ENCODE measurements at regions not wholly inside any gene's neighbourhood (a gene's known extent, or its start where the extent isn't known, plus 50 kb on each side); places are given as distances from the start of the nearest gene placed in this dataset.
A peak's percentile ranks its signal among the peaks of the same experiment; 100 is the strongest.

DNA sequence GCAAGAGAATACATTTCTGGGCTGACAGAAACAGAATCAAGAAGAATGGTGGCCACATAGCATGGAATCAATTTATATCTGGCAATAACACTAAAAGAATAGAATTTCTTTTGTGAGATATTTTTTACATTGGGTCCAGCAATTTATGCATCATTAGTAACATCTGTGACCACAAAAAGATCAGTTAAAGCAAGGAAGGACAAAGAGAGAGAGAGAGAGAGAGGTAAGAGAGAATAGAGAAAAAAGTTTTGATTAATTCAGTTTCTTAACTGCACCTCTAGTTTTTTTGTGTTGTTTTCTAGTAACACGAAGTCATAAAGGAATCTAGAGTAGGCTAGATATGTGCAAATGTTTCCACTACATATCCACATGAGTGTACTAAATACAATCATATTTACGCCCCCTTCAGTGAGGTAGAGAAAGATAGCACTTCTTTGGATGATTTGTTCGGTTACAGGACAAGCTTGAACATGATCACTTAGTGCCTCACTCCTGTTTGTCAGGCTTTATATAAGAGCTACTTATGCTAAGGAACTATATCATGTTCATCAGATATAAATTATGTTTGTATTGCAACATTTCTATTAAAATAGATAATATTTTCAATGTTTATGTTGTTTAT, 247.4 kb upstream of the COL3A1 start:
- ChIA-PET CTCF (no interaction called here), POLR2A (no interaction called here)
- Histone ChIP-seq H2AFZ (ENCODE audit: low read depth) (peak overlapping the region; percentile 4; the same call in 1 of the 2 replicates), H3K27me3 (ENCODE audit: insufficient read depth) (no peaks in the 10 kb centered on the region), H3F3A (replicated peaks; ENCODE audit: insufficient read depth) (no peaks in the 10 kb centered on the region), H3K9ac (no peak overlapping the region), H3K4me1 (ENCODE audit: control insufficient read depth in 1 of 2, insufficient read depth in 2 of 2, low read depth in 1 of 2, low read length in 1 of 2) (peaks cover 0 to 8% of the 10 kb centered on the region in 2 experiments; a peak in 3 of 4 replicates), H3K9me3 (no peaks in the 10 kb centered on the region), H3K79me2 (ENCODE audit: insufficient read depth) (no peaks in the 10 kb centered on the region), H3K27ac (ENCODE audit: low read depth in 2 of 2, low read length in 1 of 2) (no peak overlapping the region; a peak in 1 of 4 replicates), H3K9me2 (no peaks in the 10 kb centered on the region), H4K20me1 (ENCODE audit: insufficient read depth) (no peaks in the 10 kb centered on the region), H3K36me3 (replicated peaks in 1 of 2; ENCODE audit: control insufficient read depth in 1 of 2, insufficient read depth in 2 of 2, low read length in 1 of 2) (no peaks in the 10 kb centered on the region), H3K4me2 (no peak overlapping the region), H3K4me3 (ENCODE audit: low read depth in 2 of 2, low read length in 1 of 2) (no peak overlapping the region)
- WGBS (ENCODE audit: low lambda C conversion rate), result 86% methylated on average over 3 of the region's 3 CpGs
- no peak for DNase-seq
- TF ChIP-seq FOSL2 (IDR thresholded peaks at IDR 0.05; ENCODE audit: borderline replicate concordance, low read depth) (no peak), FOXJ3 (CRISPR knock-in tag; IDR thresholded peaks at IDR 0.05) (no peak), JUND (IDR thresholded peaks at IDR 0.05) (no peak), MXI1 (IDR thresholded peaks at IDR 0.05; ENCODE audit: low read depth, low read length) (no peak), GABPA (IDR thresholded peaks at IDR 0.05; ENCODE audit: low read depth) (no peak), EZH2phosphoT487 (IDR thresholded peaks at IDR 0.05; ENCODE audit: borderline replicate concordance, low read depth) (no peak), TAF1 (IDR thresholded peaks at IDR 0.05; ENCODE audit: borderline replicate concordance, low read depth, low read length) (no peak), FOXM1 (IDR thresholded peaks at IDR 0.05; ENCODE audit: low read depth) (no peak)
- TF ChIP-seq, protein P1, sequence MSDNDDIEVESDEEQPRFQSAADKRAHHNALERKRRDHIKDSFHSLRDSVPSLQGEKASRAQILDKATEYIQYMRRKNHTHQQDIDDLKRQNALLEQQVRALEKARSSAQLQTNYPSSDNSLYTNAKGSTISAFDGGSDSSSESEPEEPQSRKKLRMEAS (IDR thresholded peaks at IDR 0.05; ENCODE audit: low read depth), result no peak
- TF ChIP-seq, protein P2, sequence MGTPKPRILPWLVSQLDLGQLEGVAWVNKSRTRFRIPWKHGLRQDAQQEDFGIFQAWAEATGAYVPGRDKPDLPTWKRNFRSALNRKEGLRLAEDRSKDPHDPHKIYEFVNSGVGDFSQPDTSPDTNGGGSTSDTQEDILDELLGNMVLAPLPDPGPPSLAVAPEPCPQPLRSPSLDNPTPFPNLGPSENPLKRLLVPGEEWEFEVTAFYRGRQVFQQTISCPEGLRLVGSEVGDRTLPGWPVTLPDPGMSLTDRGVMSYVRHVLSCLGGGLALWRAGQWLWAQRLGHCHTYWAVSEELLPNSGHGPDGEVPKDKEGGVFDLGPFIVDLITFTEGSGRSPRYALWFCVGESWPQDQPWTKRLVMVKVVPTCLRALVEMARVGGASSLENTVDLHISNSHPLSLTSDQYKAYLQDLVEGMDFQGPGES (IDR thresholded peaks at IDR 0.05; ENCODE audit: low read depth, low read length), result no peak

DNA sequence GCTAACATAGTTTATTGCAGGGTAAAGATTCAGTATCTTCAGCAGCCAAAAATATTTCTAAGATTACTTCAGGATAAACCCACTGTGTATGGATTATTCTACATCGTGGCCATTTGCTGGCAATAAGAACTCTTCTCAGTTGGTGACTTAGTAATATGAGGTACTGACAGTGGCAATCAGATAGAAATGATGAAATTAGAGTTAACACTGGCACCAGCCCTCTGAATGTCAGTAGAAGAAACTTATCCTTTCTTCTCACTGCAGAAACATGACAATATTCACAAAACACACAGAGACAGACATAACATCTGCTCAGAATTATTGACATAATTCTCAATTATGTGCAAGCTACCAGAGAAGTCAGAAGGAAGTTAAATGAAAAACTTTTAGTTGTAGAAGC, 246.3 kb upstream of the COL3A1 start:
- no peaks in the 10 kb centered on the region for H3K36me3 ChIP-seq (replicated peaks in 1 of 2; ENCODE audit: control insufficient read depth in 1 of 2, insufficient read depth in 2 of 2, low read length in 1 of 2)
- no peaks in the 10 kb centered on the region for H3F3A ChIP-seq (replicated peaks; ENCODE audit: insufficient read depth)
- no peak overlapping the region for H3K4me2 ChIP-seq
- H2AFZ ChIP-seq (ENCODE audit: low read depth), result peak overlapping the region; percentile 63
- no peaks in the 10 kb centered on the region for H3K27me3 ChIP-seq (ENCODE audit: insufficient read depth)
- no peaks in the 10 kb centered on the region for H3K9me3 ChIP-seq
- H3K27ac ChIP-seq (ENCODE audit: low read depth in 2 of 2, low read length in 1 of 2), result peak overlapping the region in 1 of 2 experiments; percentile 34; a peak in 1 of 4 replicates
- ChIA-PET CTCF (no interaction called here), POLR2A (no interaction called here)
- peaks cover 0 to 8% of the 10 kb centered on the region in 2 experiments; a peak in 3 of 4 replicates for H3K4me1 ChIP-seq (ENCODE audit: control insufficient read depth in 1 of 2, insufficient read depth in 2 of 2, low read depth in 1 of 2, low read length in 1 of 2)
- H3K9me2 ChIP-seq, result no peaks in the 10 kb centered on the region
- no peak overlapping the region for H3K4me3 ChIP-seq (ENCODE audit: low read depth in 2 of 2, low read length in 1 of 2)
- WGBS (ENCODE audit: low lambda C conversion rate), result 10% methylated on average over 1 of the region's 1 CpG
- TF ChIP-seq MXI1 (IDR thresholded peaks at IDR 0.05; ENCODE audit: low read depth, low read length), result no peak
- TF ChIP-seq, protein P3, sequence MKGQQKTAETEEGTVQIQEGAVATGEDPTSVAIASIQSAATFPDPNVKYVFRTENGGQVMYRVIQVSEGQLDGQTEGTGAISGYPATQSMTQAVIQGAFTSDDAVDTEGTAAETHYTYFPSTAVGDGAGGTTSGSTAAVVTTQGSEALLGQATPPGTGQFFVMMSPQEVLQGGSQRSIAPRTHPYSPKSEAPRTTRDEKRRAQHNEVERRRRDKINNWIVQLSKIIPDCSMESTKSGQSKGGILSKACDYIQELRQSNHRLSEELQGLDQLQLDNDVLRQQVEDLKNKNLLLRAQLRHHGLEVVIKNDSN (IDR thresholded peaks at IDR 0.05; ENCODE audit: borderline replicate concordance, low read depth), result no peak
- no peak for TF ChIP-seq RFX5 (IDR thresholded peaks at IDR 0.05; ENCODE audit: low read length)
- no peak for TF ChIP-seq FOXM1 (IDR thresholded peaks at IDR 0.05; ENCODE audit: low read depth)
- TF ChIP-seq, protein P4, sequence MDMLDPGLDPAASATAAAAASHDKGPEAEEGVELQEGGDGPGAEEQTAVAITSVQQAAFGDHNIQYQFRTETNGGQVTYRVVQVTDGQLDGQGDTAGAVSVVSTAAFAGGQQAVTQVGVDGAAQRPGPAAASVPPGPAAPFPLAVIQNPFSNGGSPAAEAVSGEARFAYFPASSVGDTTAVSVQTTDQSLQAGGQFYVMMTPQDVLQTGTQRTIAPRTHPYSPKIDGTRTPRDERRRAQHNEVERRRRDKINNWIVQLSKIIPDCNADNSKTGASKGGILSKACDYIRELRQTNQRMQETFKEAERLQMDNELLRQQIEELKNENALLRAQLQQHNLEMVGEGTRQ (IDR thresholded peaks at IDR 0.05; ENCODE audit: borderline replicate concordance, low read depth, low read length), result no peak
- TF ChIP-seq GATA2 (CRISPR knock-in tag; IDR thresholded peaks at IDR 0.05), result no peak
- TF ChIP-seq, protein P1 (IDR thresholded peaks at IDR 0.05; ENCODE audit: low read depth), result no peak
- TF ChIP-seq RAD21 (IDR thresholded peaks at IDR 0.05; ENCODE audit: low read length), result no peak
- TF ChIP-seq MEF2A (IDR thresholded peaks at IDR 0.05; ENCODE audit: borderline replicate concordance, low read depth), result no peak
- no peak for TF ChIP-seq FOXJ3 (CRISPR knock-in tag; IDR thresholded peaks at IDR 0.05)
- TF ChIP-seq ELF1 (IDR thresholded peaks at IDR 0.05), result no peak
- TF ChIP-seq TAF1 (IDR thresholded peaks at IDR 0.05; ENCODE audit: borderline replicate concordance, low read depth, low read length), result no peak
- no peak for TF ChIP-seq JUND (IDR thresholded peaks at IDR 0.05)
- TF ChIP-seq, protein P5, sequence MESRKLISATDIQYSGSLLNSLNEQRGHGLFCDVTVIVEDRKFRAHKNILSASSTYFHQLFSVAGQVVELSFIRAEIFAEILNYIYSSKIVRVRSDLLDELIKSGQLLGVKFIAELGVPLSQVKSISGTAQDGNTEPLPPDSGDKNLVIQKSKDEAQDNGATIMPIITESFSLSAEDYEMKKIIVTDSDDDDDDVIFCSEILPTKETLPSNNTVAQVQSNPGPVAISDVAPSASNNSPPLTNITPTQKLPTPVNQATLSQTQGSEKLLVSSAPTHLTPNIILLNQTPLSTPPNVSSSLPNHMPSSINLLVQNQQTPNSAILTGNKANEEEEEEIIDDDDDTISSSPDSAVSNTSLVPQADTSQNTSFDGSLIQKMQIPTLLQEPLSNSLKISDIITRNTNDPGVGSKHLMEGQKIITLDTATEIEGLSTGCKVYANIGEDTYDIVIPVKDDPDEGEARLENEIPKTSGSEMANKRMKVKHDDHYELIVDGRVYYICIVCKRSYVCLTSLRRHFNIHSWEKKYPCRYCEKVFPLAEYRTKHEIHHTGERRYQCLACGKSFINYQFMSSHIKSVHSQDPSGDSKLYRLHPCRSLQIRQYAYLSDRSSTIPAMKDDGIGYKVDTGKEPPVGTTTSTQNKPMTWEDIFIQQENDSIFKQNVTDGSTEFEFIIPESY (IDR thresholded peaks at IDR 0.05; ENCODE audit: borderline replicate concordance, low read depth), result no peak
- TF ChIP-seq, protein P2 (IDR thresholded peaks at IDR 0.05; ENCODE audit: low read depth, low read length), result no peak
- TF ChIP-seq TCF12 (IDR thresholded peaks at IDR 0.05), result no peak
- no peaks in the 10 kb centered on the region for H4K20me1 ChIP-seq (ENCODE audit: insufficient read depth)
- H3K9ac ChIP-seq, result no peak overlapping the region
- H3K79me2 ChIP-seq (ENCODE audit: insufficient read depth), result no peaks in the 10 kb centered on the region
- no peak for DNase-seq

Measured in SK-N-SH (cell line).